ENCODE measurements at regions not wholly inside any gene's neighbourhood (a gene's known extent, or its start where the extent isn't known, plus 50 kb on each side); places are given as distances from the start of the nearest gene placed in this dataset.
"Not testable (repeated sequence)": the region's sequence is repeated elsewhere in the genome, so short reads cannot be mapped to it uniquely, and the experiment has no call there.

GRCh38 chr7:114806590-114807162 lies 115.2 kb upstream of the MDFIC start:
- DNase-seq, result no peak

- DNase-seq, result no peak
Measured at GRCh38 chr7:114812570-114812969, 109.3 kb upstream of the MDFIC start.

GRCh38 chr7:114813624-114814023 lies 108.3 kb upstream of the MDFIC start:
- no peak for DNase-seq

DNA sequence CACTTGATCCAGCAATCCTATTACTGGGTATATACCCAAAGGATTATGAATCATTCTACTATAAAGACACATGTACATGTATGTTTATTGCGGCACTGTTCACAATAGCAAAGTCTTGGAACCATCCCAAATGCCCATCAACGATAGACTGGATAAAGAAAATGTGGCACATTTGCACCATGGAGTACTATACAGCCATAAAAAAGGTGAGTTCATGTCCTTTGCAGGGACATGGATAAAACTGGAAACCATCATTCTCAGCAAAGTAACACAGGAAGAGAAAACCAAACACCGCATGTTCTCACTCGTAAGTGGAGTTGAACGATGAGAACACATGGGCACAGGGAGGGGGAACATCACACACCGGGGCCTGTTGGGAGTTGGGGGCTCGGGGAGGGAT lies 104.9 kb upstream of the MDFIC start:
- DNase-seq, result not testable (repeated sequence)

- peak; percentile 75 for DNase-seq
Measured at GRCh38 chr7:114818501-114818900, 103.4 kb upstream of the MDFIC start.

DNA sequence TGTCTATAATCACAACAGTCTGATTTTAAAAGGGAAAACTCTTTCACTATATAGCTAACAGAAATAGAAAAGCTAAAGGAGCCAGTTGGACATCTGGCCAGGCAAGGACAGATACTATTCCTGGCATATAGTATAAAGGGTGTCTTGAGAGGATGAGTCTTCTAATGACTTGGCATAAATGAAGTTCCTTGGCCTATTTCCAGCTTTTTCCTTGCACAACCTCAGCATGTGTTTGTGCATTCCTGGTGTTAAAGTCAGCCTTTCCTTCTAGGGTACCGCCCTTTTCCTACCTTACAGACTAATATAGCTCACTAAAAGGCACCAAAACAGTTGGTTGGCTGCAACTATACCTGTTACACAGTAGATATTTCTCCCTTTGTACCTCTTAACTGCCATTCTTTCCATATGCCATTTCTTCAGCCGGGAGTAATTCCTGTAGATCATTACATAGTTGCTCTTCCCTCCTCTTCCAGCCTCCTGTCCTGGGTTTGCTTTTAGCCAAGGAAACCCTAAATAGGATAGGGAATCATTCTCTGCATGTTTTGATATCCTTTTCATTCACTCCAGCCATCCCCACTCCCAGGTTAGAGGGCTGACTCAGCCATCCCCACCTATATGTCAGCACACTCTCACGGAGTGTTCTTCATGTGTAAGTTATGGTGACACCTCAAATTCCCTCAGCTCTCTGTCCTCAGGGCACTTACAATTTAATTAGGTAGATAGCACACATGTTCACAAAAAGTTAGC lies 102.1 kb upstream of the MDFIC start:
- peak; percentile 95 for DNase-seq

DNA sequence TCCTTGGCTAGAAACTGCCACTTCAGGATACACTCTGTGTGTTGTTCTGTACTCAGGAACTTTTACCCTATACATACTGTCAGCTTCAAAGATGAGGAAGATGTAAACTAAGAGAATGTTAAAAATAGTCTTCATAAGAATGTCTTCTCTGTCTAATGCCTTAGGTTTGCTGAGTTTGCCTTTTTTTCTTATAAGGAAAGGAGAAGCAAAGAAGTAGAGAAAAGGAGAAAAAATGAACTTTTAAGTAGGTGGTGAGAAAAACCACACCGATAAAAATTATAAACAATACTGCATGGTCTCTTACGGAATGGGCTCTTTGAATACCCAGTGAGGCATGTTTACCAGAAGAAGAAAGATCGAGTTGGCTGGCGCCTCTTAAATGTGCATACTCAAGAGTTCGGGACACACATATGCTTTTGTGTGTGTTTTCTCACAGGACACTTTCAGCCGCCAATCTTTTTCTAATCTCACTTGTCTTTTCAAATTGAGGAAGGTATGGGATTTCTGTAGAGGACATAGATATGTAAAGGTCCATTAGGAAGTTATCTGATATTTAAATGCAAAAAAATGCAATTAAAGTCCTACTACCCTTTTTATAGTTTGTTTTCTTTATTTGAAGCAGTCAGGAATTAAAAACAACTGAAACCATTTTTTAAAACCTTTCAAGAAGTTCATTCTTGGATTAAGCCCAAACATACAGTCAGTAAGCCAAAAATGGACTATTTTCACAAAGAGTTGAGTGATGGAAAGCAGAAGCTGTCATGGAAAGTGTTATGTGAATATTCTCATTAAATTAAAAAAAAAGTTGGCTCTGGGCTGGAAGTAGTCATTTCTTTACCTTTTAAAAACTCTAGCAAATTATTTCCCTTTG lies 100.6 kb upstream of the MDFIC start:
- DNase-seq, result peak; percentile 51

GRCh38 chr7:114822131-114822530 lies 99.8 kb upstream of the MDFIC start:
- no peak for DNase-seq

GRCh38 chr7:114822844-114823243 lies 99.0 kb upstream of the MDFIC start:
- no peak for DNase-seq

- DNase-seq, result peak; percentile 13
Measured at GRCh38 chr7:114823290-114823689, 98.6 kb upstream of the MDFIC start.

- no peak for DNase-seq
Measured at GRCh38 chr7:114825423-114825951, 96.4 kb upstream of the MDFIC start.

DNA sequence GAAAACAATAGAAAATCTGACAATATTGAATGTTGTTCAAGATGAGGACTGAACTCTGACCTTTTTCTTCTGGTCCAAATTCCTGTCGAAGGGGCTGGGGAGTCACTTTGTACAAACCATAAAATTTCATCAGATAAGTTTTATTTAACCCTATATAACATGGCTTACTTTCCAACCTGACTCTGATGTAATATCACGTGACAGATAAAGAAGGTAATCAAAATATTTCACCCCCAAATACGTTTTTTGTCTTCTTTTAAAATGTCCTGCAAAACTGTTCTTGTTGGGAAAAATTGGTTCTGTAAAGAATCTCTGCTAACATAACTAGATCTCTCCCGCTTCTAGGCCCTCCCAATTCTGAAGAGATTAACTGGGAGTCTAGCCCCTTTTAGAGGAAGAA lies 90.9 kb upstream of the MDFIC start:
- no peak for DNase-seq

GRCh38 chr7:114832906-114833595 lies 88.8 kb upstream of the MDFIC start:
- DNase-seq, result no peak

DNA sequence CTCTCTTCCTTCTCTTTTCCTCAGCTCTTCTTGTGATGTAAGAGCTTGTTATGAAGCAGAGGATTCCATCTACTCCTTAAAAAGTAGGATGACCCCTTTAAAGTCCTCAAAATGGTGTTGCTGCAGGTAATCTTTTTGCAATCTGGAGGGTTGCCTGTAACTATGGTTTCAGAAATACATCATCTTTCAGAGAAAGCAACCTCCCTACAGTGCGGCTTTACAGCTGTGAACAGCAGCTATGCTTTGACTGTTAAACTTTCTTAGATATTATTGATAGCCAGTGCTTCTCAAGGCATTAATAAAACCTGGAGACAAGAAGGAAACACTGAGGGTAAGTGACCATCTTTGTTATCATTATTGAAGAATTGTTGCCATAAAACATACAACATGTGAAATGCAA lies 86.6 kb upstream of the MDFIC start:
- DNase-seq, result no peak

DNA sequence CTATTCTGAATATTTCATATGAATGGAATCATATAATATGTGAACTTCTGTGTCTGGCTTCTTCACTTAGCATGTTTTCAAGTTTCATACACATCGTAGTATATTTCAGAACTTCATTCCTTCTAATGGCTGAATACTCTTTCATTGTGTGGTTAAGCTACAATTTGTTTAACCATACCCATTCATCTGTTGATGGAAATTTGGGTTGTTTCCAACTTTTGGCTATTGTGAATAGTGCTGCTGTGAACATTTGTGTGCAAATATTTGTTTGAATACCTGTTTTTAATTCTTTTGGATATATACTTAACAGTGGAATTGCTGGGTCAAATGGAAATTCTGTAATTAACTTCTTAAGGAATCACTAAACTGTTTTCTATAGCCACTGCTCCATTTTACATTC lies 86.0 kb upstream of the MDFIC start:
- no peak for DNase-seq

- no peak for DNase-seq
Measured at GRCh38 chr7:114842551-114843065, 79.3 kb upstream of the MDFIC start.

GRCh38 chr7:114843102-114843501 lies 78.8 kb upstream of the MDFIC start:
- no peak for DNase-seq

DNA sequence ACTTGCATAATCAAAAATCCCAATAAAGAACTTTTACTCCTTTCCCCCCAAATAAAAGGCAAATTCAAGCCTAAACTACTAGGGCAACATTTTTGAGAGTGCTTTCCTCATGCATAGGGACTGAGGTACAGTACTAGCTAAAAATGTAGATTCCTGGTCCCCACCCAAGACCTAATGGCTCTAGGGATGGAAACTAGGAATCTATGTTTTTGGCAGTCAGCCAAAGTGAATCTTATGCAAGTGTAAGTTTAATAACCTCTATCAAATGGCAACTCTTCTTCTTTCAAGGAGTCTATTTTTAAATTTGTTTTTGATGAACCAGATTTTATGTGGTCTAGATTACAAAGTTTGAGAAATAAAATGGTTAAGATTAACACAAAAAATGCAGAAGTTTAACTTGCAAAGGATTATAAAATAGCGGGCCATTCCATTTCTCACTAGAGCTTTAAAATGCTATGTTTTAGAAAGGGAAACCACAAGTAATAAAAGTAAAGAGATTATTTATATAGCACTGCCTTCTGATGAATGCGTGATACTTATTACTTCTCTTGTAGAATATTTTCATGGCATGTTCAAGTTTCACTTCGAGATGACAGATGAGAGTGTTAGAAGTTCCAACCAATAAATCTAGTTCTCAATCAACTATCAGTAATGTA lies 70.4 kb upstream of the MDFIC start:
- peak; percentile 27 for DNase-seq

- no peak for DNase-seq
Measured at GRCh38 chr7:114852293-114852692, 69.6 kb upstream of the MDFIC start.

- DNase-seq, result no peak
Measured at GRCh38 chr7:114853189-114853588, 68.7 kb upstream of the MDFIC start.

GRCh38 chr7:114854369-114854768 lies 67.5 kb upstream of the MDFIC start:
- DNase-seq, result no peak

- peak; percentile 62 for DNase-seq
Measured at GRCh38 chr7:114856625-114857024, 65.3 kb upstream of the MDFIC start.

All from fibroblast of skin of scalp (primary cell).